Ishikawa (cell line): ENCODE measurements at regions not wholly inside any gene's neighbourhood (a gene's known extent, or its start where the extent isn't known, plus 50 kb on each side); places are given as distances from the start of the nearest gene placed in this dataset.

ENCODE experiments used
- CEBPB ChIP-seq: IDR thresholded peaks from 2 replicates; pipeline ENCODE4 v1.6.1; 2012
- CREB1 ChIP-seq: IDR thresholded peaks from 2 replicates; pipeline ENCODE4 v1.6.1; 2012; ENCODE audit warnings: low read depth
- EGR1 ChIP-seq: IDR thresholded peaks from 2 replicates; pipeline ENCODE4 v1.6.1; 2012
- EP300 ChIP-seq: IDR thresholded peaks from 2 replicates; pipeline ENCODE4 v1.6.1; 2012; ENCODE audit warnings: borderline replicate concordance
- FOXM1 ChIP-seq: IDR thresholded peaks from 2 replicates; pipeline ENCODE4 v1.6.1; 2012; ENCODE audit warnings: low read depth, borderline replicate concordance
- MAX ChIP-seq: IDR thresholded peaks from 2 replicates; pipeline ENCODE4 v1.6.1; 2012
- NFIC ChIP-seq: IDR thresholded peaks from 2 replicates; pipeline ENCODE4 v1.6.1; 2012
- RAD21 ChIP-seq: IDR thresholded peaks from 2 replicates; pipeline ENCODE4 v1.6.1; 2012; ENCODE audit warnings: low read depth
- REST ChIP-seq: IDR thresholded peaks from 2 replicates; pipeline ENCODE4 v1.6.1; 2012; ENCODE audit warnings: low read depth, mild to moderate bottlenecking
- TAF1 ChIP-seq: IDR thresholded peaks from 2 replicates; pipeline ENCODE4 v1.6.1; 2012; ENCODE audit warnings: low read depth, mild to moderate bottlenecking
- TCF12 ChIP-seq: IDR thresholded peaks from 2 replicates; pipeline ENCODE4 v1.6.1; 2012; ENCODE audit warnings: low read depth
- TEAD4 ChIP-seq: IDR thresholded peaks from 2 replicates; pipeline ENCODE4 v1.6.1; 2012
- USF1 ChIP-seq: IDR thresholded peaks from 2 replicates; pipeline ENCODE4 v1.6.1; 2012
- YY1 ChIP-seq: IDR thresholded peaks from 2 replicates; pipeline ENCODE4 v1.6.1; 2012; ENCODE audit warnings: low read depth
- ZBTB7A ChIP-seq: IDR thresholded peaks from 2 replicates; pipeline ENCODE4 v1.6.1; 2012; ENCODE audit warnings: low read depth

- TF ChIP-seq CREB1 (no peak), EGR1 (no peak), TAF1 (no peak), ZBTB7A (no peak), TCF12 (no peak), TEAD4 (no peak), CEBPB (no peak), USF1 (no peak), YY1 (no peak), EP300 (no peak), RAD21 (no peak), NFIC (no peak)
Measured at GRCh38 chr2:59933948-59934347, 619.5 kb downstream of the BCL11A start.

GRCh38 chr2:59932341-59932740 is 621.1 kb downstream of the BCL11A start:
- TF ChIP-seq RAD21 (no peak), YY1 (no peak), TEAD4 (no peak), ZBTB7A (no peak), CEBPB (no peak), MAX (no peak), TAF1 (no peak), NFIC (no peak), EGR1 (no peak), FOXM1 (no peak)

DNA sequence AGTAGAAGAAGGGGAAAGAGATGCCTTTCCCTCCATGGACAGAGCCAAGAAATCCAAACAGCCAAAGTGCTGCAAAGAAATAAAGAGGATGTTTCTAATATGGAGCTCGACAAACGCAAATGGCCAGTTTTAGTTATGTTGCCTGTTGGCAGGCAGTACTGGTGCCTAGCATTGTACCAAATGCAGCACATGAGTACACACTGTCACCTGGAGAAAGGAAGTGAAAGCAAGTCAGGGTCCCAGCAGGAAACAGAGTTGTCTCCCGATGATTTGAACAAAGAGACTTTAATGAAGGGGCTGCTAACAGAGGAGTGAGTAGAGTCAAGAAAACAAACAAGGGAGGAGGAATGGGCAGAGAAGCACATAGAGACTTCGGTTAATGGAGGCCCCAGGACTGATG is 623.0 kb downstream of the BCL11A start:
- TF ChIP-seq TAF1, result no peak
- TF ChIP-seq FOXM1, result no peak
- no peak for TF ChIP-seq CREB1

- TF ChIP-seq REST, result no peak
- no peak for TF ChIP-seq TAF1
- no peak for TF ChIP-seq CEBPB
- TF ChIP-seq TCF12, result no peak
Measured at GRCh38 chr2:59926731-59927130, 626.7 kb downstream of the BCL11A start.

GRCh38 chr2:59925321-59925720 is 628.1 kb downstream of the BCL11A start:
- TF ChIP-seq MAX (no peak), CEBPB (no peak), RAD21 (no peak), ZBTB7A (no peak), NFIC (no peak), TCF12 (no peak), TAF1 (no peak), FOXM1 (no peak), EP300 (no peak), YY1 (no peak), CREB1 (no peak), EGR1 (no peak), TEAD4 (no peak), USF1 (no peak), REST (no peak)

GRCh38 chr2:59924346-59924745 is 629.1 kb downstream of the BCL11A start:
- no peak for TF ChIP-seq YY1
- no peak for TF ChIP-seq MAX

DNA sequence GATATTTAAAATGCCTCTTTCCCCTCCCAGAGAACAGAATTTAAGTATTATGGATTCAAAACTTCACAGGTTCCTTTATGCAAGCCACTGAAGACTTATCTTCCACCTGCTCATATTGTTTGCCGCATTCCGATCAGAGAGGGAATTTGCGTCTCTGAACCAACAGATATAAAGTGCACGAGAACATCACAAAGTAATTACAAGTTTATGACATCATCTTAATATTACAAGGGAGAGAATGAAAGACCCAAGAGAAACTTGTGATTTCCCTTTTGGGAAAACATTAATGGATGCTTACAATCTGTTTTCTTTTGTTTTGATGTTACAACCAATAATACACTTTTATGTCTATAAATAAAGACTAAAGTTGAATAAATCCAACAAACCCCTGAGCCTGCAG is 631.0 kb downstream of the BCL11A start:
- TF ChIP-seq FOXM1 (no peak), ZBTB7A (no peak), CREB1 (no peak)
